Mesothelial cell of epicardium (in vitro differentiated cells): ENCODE measurements at regions not wholly inside any gene's neighbourhood (a gene's known extent, or its start where the extent isn't known, plus 50 kb on each side); places are given as distances from the start of the nearest gene placed in this dataset.

Experiments
- DNase-seq, 2 experiments: peaks; one replicate each; pipeline ENCODE4 v3.0.0; 2021; ENCODE audit warnings: low spot score in 2 of 2; ENCODE audit not compliant: unreplicated experiment in 2 of 2
- H3K27ac Mint-ChIP-seq: 2 replicates; pipeline ENCODE4 v1.8.0; 2021; ENCODE audit warnings: mixed read lengths
- H3K27me3 Mint-ChIP-seq: 2 replicates; pipeline ENCODE4 v1.8.0; 2021; ENCODE audit warnings: low read depth, mixed read lengths
- H3K36me3 Mint-ChIP-seq: 2 replicates; pipeline ENCODE4 v1.8.0; 2021; ENCODE audit warnings: mixed read lengths
- H3K4me1 Mint-ChIP-seq: 2 replicates; pipeline ENCODE4 v1.8.0; 2021; ENCODE audit warnings: mixed read lengths
- H3K4me3 Mint-ChIP-seq: 2 replicates; pipeline ENCODE4 v1.8.0; 2021; ENCODE audit warnings: mild to moderate bottlenecking, moderate library complexity, mixed read lengths
- H3K9me3 Mint-ChIP-seq: 2 replicates; pipeline ENCODE4 v1.8.0; 2021; ENCODE audit warnings: mixed read lengths
- CTCF ChIP-seq: fragments of 200-600 bp; sonication (generic); IDR thresholded peaks from one replicate; pipeline ENCODE4 v1.5.0; 2021; ENCODE audit warnings: antibody characterized with exemption; ENCODE audit not compliant: unreplicated experiment

GRCh38 chr20:12882832-12883506, 125.8 kb upstream of the SPTLC3 start:
- H3K4me1 Mint-ChIP-seq = no peaks in the 10 kb centered on the region
- DNase-seq = no peak
- H3K36me3 Mint-ChIP-seq = no peaks in the 10 kb centered on the region
- no peak overlapping the region for H3K4me3 Mint-ChIP-seq
- H3K27ac Mint-ChIP-seq = no peak overlapping the region
- peaks cover 50% of the 10 kb centered on the region for H3K27me3 Mint-ChIP-seq
- no peak for TF ChIP-seq CTCF
- no peaks in the 10 kb centered on the region for H3K9me3 Mint-ChIP-seq

DNA sequence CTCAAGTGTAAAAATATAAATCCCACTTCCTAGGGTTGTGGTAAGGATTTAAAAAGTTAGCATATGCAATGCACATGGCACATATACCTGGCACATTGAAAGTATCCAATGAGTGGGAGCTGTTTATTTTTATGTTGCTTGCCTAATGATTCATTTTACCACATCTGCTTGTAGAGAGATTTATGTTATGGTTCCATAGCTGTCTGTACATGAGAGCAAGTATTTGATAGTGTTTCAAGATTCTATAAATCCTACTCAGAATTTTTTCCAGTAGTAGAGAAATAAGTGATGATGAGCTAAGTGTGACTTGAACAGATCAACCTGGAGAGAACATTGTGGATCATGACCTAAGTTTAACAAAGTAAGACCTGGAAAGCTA, 125.3 kb upstream of the SPTLC3 start:
- H3K27me3 Mint-ChIP-seq = peaks cover 50% of the 10 kb centered on the region
- DNase-seq = no peak
- no peak for TF ChIP-seq CTCF
- H3K36me3 Mint-ChIP-seq = no peaks in the 10 kb centered on the region
- no peaks in the 10 kb centered on the region for H3K4me1 Mint-ChIP-seq
- H3K4me3 Mint-ChIP-seq = no peak overlapping the region
- no peak overlapping the region for H3K27ac Mint-ChIP-seq
- no peaks in the 10 kb centered on the region for H3K9me3 Mint-ChIP-seq

DNA sequence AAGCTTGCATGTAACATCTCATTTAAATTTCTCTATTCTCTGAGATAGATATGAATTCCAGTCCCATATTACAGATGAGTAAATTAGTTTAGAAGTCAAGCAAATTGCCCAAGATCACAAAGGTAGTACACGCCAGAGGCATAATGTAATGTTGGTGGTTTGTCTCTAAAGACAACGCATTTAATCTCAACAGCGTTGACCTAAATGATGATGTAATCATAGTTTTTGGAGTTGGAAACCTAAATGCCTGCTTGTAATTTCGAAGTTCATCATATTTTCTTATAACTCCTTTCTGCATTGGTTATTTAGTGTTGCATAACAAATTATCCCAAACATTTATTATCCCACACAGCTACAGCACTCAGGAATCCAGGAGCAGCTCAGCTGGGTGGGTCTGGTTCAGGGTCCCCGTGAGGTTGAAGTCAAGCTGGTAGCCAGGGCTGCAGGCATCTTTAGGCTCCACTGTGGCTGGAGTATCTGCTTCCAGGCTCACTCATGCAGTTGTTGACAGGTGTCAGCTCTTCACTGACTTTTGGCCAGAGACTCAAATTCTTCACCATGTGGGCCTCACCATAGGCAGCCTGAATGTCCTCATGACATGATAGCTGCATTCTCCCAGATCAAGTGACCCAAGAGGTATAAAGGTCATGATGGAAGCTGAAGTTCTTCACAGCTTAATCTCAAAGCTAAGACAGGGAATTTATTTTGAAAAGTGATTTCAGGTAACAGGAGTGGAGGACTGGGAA, 122.0 kb upstream of the SPTLC3 start:
- no peaks in the 10 kb centered on the region for H3K36me3 Mint-ChIP-seq
- no peak overlapping the region for H3K27ac Mint-ChIP-seq

DNA sequence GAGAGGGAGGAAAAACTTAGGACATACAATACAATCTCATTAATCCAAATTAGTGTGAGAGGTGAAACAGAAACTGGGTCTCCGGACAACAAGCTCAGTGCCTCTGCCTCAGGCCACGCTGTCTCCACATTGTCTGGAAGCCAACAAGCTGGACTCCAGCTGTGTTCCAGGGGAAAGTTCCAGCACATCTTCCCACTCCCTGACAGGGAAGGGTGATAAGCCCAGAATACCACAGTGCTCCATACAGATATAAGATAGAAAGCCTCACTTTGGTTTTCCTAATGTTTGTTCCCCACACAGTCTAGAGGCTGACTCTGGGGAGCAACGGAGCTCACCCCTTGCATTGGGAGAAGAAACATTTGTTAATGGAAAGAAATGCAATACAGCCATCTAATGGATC, 117.1 kb upstream of the SPTLC3 start:
- H3K4me3 Mint-ChIP-seq = no peak overlapping the region
- no peak for TF ChIP-seq CTCF
- peaks cover 20% of the 10 kb centered on the region for H3K9me3 Mint-ChIP-seq
- H3K4me1 Mint-ChIP-seq = no peaks in the 10 kb centered on the region
- no peaks in the 10 kb centered on the region for H3K36me3 Mint-ChIP-seq
- no peak overlapping the region for H3K27ac Mint-ChIP-seq
- H3K27me3 Mint-ChIP-seq = peaks cover 2% of the 10 kb centered on the region
- DNase-seq = no peak

More for the DNA sequence above, 122.0 kb upstream of the SPTLC3 start:
- Mint-ChIP-seq H3K4me3 (no peak overlapping the region), H3K27me3 (peaks cover 33% of the 10 kb centered on the region), H3K9me3 (peaks cover 16% of the 10 kb centered on the region), H3K4me1 (no peaks in the 10 kb centered on the region)
- no peak for TF ChIP-seq CTCF
- DNase-seq = no peak

- Mint-ChIP-seq H3K27me3 (no peaks in the 10 kb centered on the region), H3K4me1 (no peaks in the 10 kb centered on the region), H3K9me3 (peaks cover 20% of the 10 kb centered on the region), H3K4me3 (no peak overlapping the region), H3K27ac (no peak overlapping the region), H3K36me3 (no peaks in the 10 kb centered on the region)
- no peak for TF ChIP-seq CTCF
- DNase-seq = no peak
These were observed 115.8 kb upstream of the SPTLC3 start for GRCh38 chr20:12893019-12893418.
